Progenitor cell of endocrine pancreas (in vitro differentiated cells): ENCODE measurements at regions not wholly inside any gene's neighbourhood (a gene's known extent, or its start where the extent isn't known, plus 50 kb on each side); places are given as distances from the start of the nearest gene placed in this dataset.

ENCODE experiments used
- DNase-seq: peaks from one replicate; pipeline ENCODE4 v3.0.0; 2021; ENCODE audit warnings: low spot score; ENCODE audit not compliant: unreplicated experiment
- H3K27ac Mint-ChIP-seq: 2 replicates; pipeline ENCODE4 v1.8.0; 2021; ENCODE audit warnings: mild to moderate bottlenecking, moderate library complexity, mixed read lengths
- H3K27me3 Mint-ChIP-seq: 2 replicates; pipeline ENCODE4 v1.8.0; 2021; ENCODE audit warnings: mixed read lengths
- H3K36me3 Mint-ChIP-seq: 2 replicates; pipeline ENCODE4 v1.8.0; 2022; ENCODE audit warnings: mixed read lengths; ENCODE audit not compliant: insufficient read depth
- H3K4me1 Mint-ChIP-seq: 2 replicates; pipeline ENCODE4 v1.8.0; 2021; ENCODE audit warnings: low read depth, mixed read lengths
- H3K4me3 Mint-ChIP-seq: 2 replicates; pipeline ENCODE4 v1.8.0; 2021; ENCODE audit warnings: low read depth, mild to moderate bottlenecking, moderate library complexity, mixed read lengths
- H3K9me3 Mint-ChIP-seq: 2 replicates; pipeline ENCODE4 v1.8.0; 2021; ENCODE audit warnings: low read depth, mixed read lengths
- CTCF ChIP-seq: fragments of 200-600 bp; sonication (generic); IDR thresholded peaks from one replicate; pipeline ENCODE4 v1.5.0; 2021; ENCODE audit warnings: antibody characterized with exemption, mild to moderate bottlenecking; ENCODE audit not compliant: unreplicated experiment

- Mint-ChIP-seq H3K27ac (no peak overlapping the region), H3K36me3 (no peaks in the 10 kb centered on the region), H3K27me3 (peaks cover 6% of the 10 kb centered on the region), H3K9me3 (peaks cover 11% of the 10 kb centered on the region), H3K4me1 (no peaks in the 10 kb centered on the region), H3K4me3 (no peak overlapping the region)
- DNase-seq = no peak
- no peak for TF ChIP-seq CTCF
These were observed 133.0 kb downstream of the HRH4 start for GRCh38 chr18:24593401-24593800.

DNA sequence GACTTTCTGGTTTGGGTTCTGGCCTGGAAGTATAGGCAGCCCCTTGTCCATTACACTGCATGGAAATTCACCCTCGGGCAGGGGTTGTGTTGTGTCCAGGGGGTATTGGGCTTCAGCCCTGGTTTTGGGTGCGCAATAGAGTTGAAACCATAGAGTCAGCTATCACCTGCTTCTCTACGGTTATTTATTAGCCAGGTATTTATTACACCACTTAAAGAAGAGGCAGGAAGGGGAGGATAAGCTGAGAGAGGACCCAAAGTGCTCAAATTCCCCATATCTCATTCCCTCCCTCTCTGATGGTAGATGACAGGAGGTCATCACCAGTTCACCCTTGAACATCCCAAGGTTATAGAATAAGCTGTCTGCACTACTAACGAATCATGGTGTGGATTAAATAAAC, 133.4 kb downstream of the HRH4 start:
- TF ChIP-seq CTCF = no peak
- peaks cover 11% of the 10 kb centered on the region for H3K9me3 Mint-ChIP-seq
- no peaks in the 10 kb centered on the region for H3K36me3 Mint-ChIP-seq
- peaks cover 6% of the 10 kb centered on the region for H3K27me3 Mint-ChIP-seq
- H3K27ac Mint-ChIP-seq = no peak overlapping the region
- H3K4me1 Mint-ChIP-seq = no peaks in the 10 kb centered on the region
- DNase-seq = no peak
- H3K4me3 Mint-ChIP-seq = no peak overlapping the region

DNA sequence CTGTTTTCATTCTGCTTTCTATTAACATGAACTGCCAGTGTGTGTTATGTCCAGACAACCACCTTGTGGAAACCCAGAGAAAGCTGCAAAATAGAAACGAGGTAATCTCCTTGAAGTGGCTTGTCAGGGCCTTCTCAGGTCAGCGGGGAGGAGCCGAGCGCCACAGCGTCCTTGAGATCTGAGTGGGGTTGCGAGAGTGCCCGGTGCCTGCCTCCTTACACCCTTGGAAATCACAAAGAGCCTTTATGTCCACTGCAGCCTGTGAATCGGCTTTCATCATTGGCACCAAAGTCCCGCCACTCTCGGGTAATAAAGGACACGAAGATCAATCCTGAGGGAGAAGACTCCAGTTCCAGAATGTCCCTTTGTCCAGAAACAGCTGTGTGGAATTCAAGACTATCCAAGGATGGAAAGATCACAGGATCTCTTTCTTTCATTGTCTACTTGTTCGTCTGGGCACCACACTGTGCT, 135.2 kb downstream of the HRH4 start:
- Mint-ChIP-seq H3K27me3 (peaks cover 10% of the 10 kb centered on the region), H3K4me3 (no peak overlapping the region), H3K9me3 (peaks cover 11% of the 10 kb centered on the region)

DNA sequence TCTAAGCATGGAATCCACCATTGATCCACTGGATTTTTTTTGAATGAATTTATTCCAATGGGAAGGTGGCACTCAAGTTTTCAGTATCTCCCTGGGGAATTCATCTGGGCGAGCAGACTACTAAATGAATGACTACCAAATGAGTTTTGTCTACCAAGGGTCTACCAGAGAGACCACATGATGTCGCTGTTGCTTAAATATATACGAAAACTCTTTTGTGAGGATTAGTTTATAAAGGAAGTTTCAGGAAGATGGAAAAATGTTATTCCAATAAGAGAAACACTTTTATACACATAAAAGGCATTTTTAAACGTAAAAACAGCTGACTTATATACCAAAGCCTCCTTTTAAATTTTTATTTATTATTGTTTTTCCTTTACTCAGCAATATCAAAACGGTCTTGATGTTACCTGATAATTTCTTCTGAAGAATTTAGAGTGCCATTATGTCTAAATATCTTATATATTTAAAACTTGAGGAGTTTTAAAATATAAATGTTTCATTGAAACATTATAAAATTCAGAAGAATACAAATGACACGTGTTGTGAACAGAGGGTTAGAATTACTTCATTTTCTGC, 139.7 kb downstream of the HRH4 start:
- H3K27me3 Mint-ChIP-seq = peaks cover 4% of the 10 kb centered on the region
- no peak for DNase-seq
- no peaks in the 10 kb centered on the region for H3K36me3 Mint-ChIP-seq
- H3K4me1 Mint-ChIP-seq = peaks cover 2% of the 10 kb centered on the region
- no peak overlapping the region for H3K27ac Mint-ChIP-seq
- peak; percentile 84 for TF ChIP-seq CTCF
- no peak overlapping the region for H3K4me3 Mint-ChIP-seq
- no peaks in the 10 kb centered on the region for H3K9me3 Mint-ChIP-seq

More for the DNA sequence above, 135.2 kb downstream of the HRH4 start:
- no peak overlapping the region for H3K27ac Mint-ChIP-seq
- TF ChIP-seq CTCF = no peak
- no peaks in the 10 kb centered on the region for H3K4me1 Mint-ChIP-seq
- DNase-seq = no peak
- H3K36me3 Mint-ChIP-seq = no peaks in the 10 kb centered on the region

GRCh38 chr18:24601585-24601984, 141.1 kb downstream of the HRH4 start:
- Mint-ChIP-seq H3K4me3 (no peak overlapping the region), H3K27me3 (peaks cover 4% of the 10 kb centered on the region), H3K36me3 (no peaks in the 10 kb centered on the region), H3K4me1 (peaks cover 2% of the 10 kb centered on the region), H3K9me3 (no peaks in the 10 kb centered on the region), H3K27ac (no peak overlapping the region)
- TF ChIP-seq CTCF = no peak
- DNase-seq = no peak
